ENCODE measurements at regions not wholly inside any gene's neighbourhood (a gene's known extent, or its start where the extent isn't known, plus 50 kb on each side); places are given as distances from the start of the nearest gene placed in this dataset.

GRCh38 chr21:38170283-38170682 is 86.5 kb upstream of the KCNJ15 start:
- Histone ChIP-seq H2AFZ (ENCODE audit: low read length) (no peak overlapping the region), H3K36me3 (ENCODE audit: control insufficient read depth, insufficient read depth, low read length) (no peaks in the 10 kb centered on the region), H3K79me2 (ENCODE audit: control insufficient read depth, insufficient read depth, low read length) (no peaks in the 10 kb centered on the region), H3K27me3 (ENCODE audit: control insufficient read depth, insufficient read depth, low read length) (no peaks in the 10 kb centered on the region), H3K27ac (ENCODE audit: insufficient read depth, low read length) (no peak overlapping the region), H3K9me3 (ENCODE audit: control insufficient read depth, insufficient read depth, low read depth, low read length) (no peaks in the 10 kb centered on the region), H3K4me3 (replicated peaks in 1 of 4; ENCODE audit: control extremely low read depth in 1 of 4, insufficient read depth in 1 of 4, low read depth in 3 of 4, low read length in 4 of 4) (no peak overlapping the region), H4K20me1 (ENCODE audit: control insufficient read depth, extremely low read depth, insufficient read depth, low read length) (no peaks in the 10 kb centered on the region), H3K4me2 (ENCODE audit: extremely low read depth, insufficient read depth, low read length) (no peak overlapping the region), H3K4me1 (ENCODE audit: control insufficient read depth, extremely low read depth, insufficient read depth, low read length) (peaks cover 22% of the 10 kb centered on the region), H3K9ac (ENCODE audit: insufficient read depth, low read length) (no peak overlapping the region)
- TF ChIP-seq CTCF (conservative IDR thresholded peaks at IDR 0.05 in 1 of 2, IDR thresholded peaks at IDR 0.05 in 1 of 2; ENCODE audit: low read depth in 1 of 2, low read length in 2 of 2) = peak; percentile 24 to 37
- no peak for TF ChIP-seq EZH2 (IDR thresholded peaks at IDR 0.05; ENCODE audit: low read length, missing control alignments)
- peak; percentile 15 to 24 for DNase-seq (ENCODE audit: low read depth in 2 of 2)

GRCh38 chr21:38170704-38171682 is 85.8 kb upstream of the KCNJ15 start:
- peaks cover 19% of the 10 kb centered on the region for H3K4me1 ChIP-seq (ENCODE audit: control insufficient read depth, extremely low read depth, insufficient read depth, low read length)
- no peak overlapping the region for H3K9ac ChIP-seq (ENCODE audit: insufficient read depth, low read length)
- H3K36me3 ChIP-seq (ENCODE audit: control insufficient read depth, insufficient read depth, low read length) = no peaks in the 10 kb centered on the region
- peak overlapping the region; percentile 58 for H3K27ac ChIP-seq (ENCODE audit: insufficient read depth, low read length)
- no peaks in the 10 kb centered on the region for H3K79me2 ChIP-seq (ENCODE audit: control insufficient read depth, insufficient read depth, low read length)
- H3K27me3 ChIP-seq (ENCODE audit: control insufficient read depth, insufficient read depth, low read length) = no peaks in the 10 kb centered on the region
- H3K4me3 ChIP-seq (replicated peaks in 1 of 4; ENCODE audit: control extremely low read depth in 1 of 4, insufficient read depth in 1 of 4, low read depth in 3 of 4, low read length in 4 of 4) = no peak overlapping the region
- no peaks in the 10 kb centered on the region for H3K9me3 ChIP-seq (ENCODE audit: control insufficient read depth, insufficient read depth, low read depth, low read length)
- H2AFZ ChIP-seq (ENCODE audit: low read length) = no peak overlapping the region
- no peaks in the 10 kb centered on the region for H4K20me1 ChIP-seq (ENCODE audit: control insufficient read depth, extremely low read depth, insufficient read depth, low read length)
- H3K4me2 ChIP-seq (ENCODE audit: extremely low read depth, insufficient read depth, low read length) = peak overlapping the region; percentile 52
- peak; percentile 10 to 45 for DNase-seq (ENCODE audit: low read depth in 2 of 2)
- peak; percentile 31 to 35 for TF ChIP-seq CTCF (conservative IDR thresholded peaks at IDR 0.05 in 1 of 2, IDR thresholded peaks at IDR 0.05 in 1 of 2; ENCODE audit: low read depth in 1 of 2, low read length in 2 of 2)
- TF ChIP-seq EZH2 (IDR thresholded peaks at IDR 0.05; ENCODE audit: low read length, missing control alignments) = no peak

GRCh38 chr21:38171723-38172344 is 85.0 kb upstream of the KCNJ15 start:
- Histone ChIP-seq H3K4me3 (replicated peaks in 1 of 4; ENCODE audit: control extremely low read depth in 1 of 4, insufficient read depth in 1 of 4, low read depth in 3 of 4, low read length in 4 of 4) (no peak overlapping the region), H3K27me3 (ENCODE audit: control insufficient read depth, insufficient read depth, low read length) (no peaks in the 10 kb centered on the region), H3K36me3 (ENCODE audit: control insufficient read depth, insufficient read depth, low read length) (no peaks in the 10 kb centered on the region), H3K4me2 (ENCODE audit: extremely low read depth, insufficient read depth, low read length) (peak overlapping the region; percentile 52), H3K79me2 (ENCODE audit: control insufficient read depth, insufficient read depth, low read length) (no peaks in the 10 kb centered on the region), H3K9me3 (ENCODE audit: control insufficient read depth, insufficient read depth, low read depth, low read length) (no peaks in the 10 kb centered on the region), H4K20me1 (ENCODE audit: control insufficient read depth, extremely low read depth, insufficient read depth, low read length) (no peaks in the 10 kb centered on the region), H3K27ac (ENCODE audit: insufficient read depth, low read length) (peak overlapping the region; percentile 58), H3K4me1 (ENCODE audit: control insufficient read depth, extremely low read depth, insufficient read depth, low read length) (peaks cover 19% of the 10 kb centered on the region), H3K9ac (ENCODE audit: insufficient read depth, low read length) (no peak overlapping the region), H2AFZ (ENCODE audit: low read length) (peak overlapping the region; percentile 25)
- peak; percentile 54 to 75 for DNase-seq (ENCODE audit: low read depth in 2 of 2)
- TF ChIP-seq CTCF (conservative IDR thresholded peaks at IDR 0.05 in 1 of 2, IDR thresholded peaks at IDR 0.05 in 1 of 2; ENCODE audit: low read depth in 1 of 2, low read length in 2 of 2) (peak in 1 of 2 donors; percentile 34), EZH2 (IDR thresholded peaks at IDR 0.05; ENCODE audit: low read length, missing control alignments) (no peak)

Measured in fibroblast of lung (primary cell).